ENCODE measurements at regions not wholly inside any gene's neighbourhood (a gene's known extent, or its start where the extent isn't known, plus 50 kb on each side); places are given as distances from the start of the nearest gene placed in this dataset.

- no peak for TF ChIP-seq REST (IDR thresholded peaks at IDR 0.05; ENCODE audit: low read depth)
These were observed 272.1 kb upstream of the C1orf87 start (continued) for GRCh38 chr1:60345621-60346020.

DNA sequence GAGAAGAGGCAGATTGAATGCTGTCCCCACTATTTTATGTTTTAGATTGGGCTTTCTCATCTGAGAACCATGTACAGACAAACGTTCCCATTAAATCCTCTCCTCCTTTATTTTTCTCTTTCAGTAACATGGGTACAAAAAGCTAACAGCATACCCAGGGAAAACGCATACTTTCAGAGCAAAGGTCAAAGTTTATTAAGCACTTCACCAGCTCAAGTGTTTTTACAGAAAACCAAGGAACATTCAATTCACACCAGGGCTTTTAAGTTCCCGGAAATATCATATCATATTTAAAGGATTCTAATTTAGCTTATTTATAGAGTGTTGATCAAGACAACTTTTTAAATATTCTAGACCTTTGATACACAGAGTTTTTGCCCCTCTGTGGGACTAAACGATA is 271.5 kb upstream of the C1orf87 start:
- no peak overlapping the region for H3K9ac ChIP-seq (ENCODE audit: low read length)
- ChIA-PET POLR2A (no interaction called here), RAD21 (ENCODE audit: low non-redundant PET in 1 of 2, low total read pairs in 2 of 2, uncharacterized antibody in 2 of 2, unreplicated experiment in 2 of 2) (no interaction called here), CTCF (no interaction called here)
- no peak overlapping the region for H3K27ac ChIP-seq (ENCODE audit: low read depth, low read length)
- ATAC-seq, result no peak
- DNase-seq (ENCODE audit: low read depth, low spot score), result no peak
- no TSS peak for BruUV-seq (replicated peaks)
- intact Hi-C loops (cut with micrococcal nuclease), result no loop called here
- no peaks in the 10 kb centered on the region for H3K4me1 ChIP-seq (ENCODE audit: control insufficient read depth in 1 of 2, insufficient read depth in 2 of 2, low read length in 2 of 2)
- no peaks in the 10 kb centered on the region for H3K36me3 ChIP-seq (ENCODE audit: control insufficient read depth in 1 of 2, insufficient read depth in 2 of 2, low read length in 2 of 2)
- H3K4me2 ChIP-seq (ENCODE audit: low read length), result no peak overlapping the region
- no peak for TF ChIP-seq CEBPB (IDR thresholded peaks at IDR 0.05; ENCODE audit: low read depth)
- no peak for TF ChIP-seq EGR1 (IDR thresholded peaks at IDR 0.05; ENCODE audit: low read depth)
- no peak for TF ChIP-seq EZH2 (IDR thresholded peaks at IDR 0.05)
- no peak for TF ChIP-seq MAX (IDR thresholded peaks at IDR 0.05)
- no peak for TF ChIP-seq RAD21 (IDR thresholded peaks at IDR 0.05; ENCODE audit: low read depth)
- no peak for TF ChIP-seq SP1 (IDR thresholded peaks at IDR 0.05; ENCODE audit: low read depth)
- TF ChIP-seq ELF1 (IDR thresholded peaks at IDR 0.05; ENCODE audit: borderline replicate concordance, low read depth), result no peak
- no peak for TF ChIP-seq ATF3 (IDR thresholded peaks at IDR 0.05)
- no peak for TF ChIP-seq FOSL1 (IDR thresholded peaks at IDR 0.05; ENCODE audit: low read depth)
- no peak for TF ChIP-seq SRF (IDR thresholded peaks at IDR 0.05; ENCODE audit: low read depth)
- no peak for TF ChIP-seq POLR2AphosphoS5 (IDR thresholded peaks at IDR 0.05; ENCODE audit: low read depth, low read length)
- no peak for TF ChIP-seq YY1 (IDR thresholded peaks at IDR 0.05; ENCODE audit: extremely low read depth, insufficient replicate concordance, low read depth, low read length)
- no peak for TF ChIP-seq ZBTB33 (IDR thresholded peaks at IDR 0.05; ENCODE audit: extremely low read depth, insufficient replicate concordance, low read length)
- no peak for TF ChIP-seq CBX3 (IDR thresholded peaks at IDR 0.05; ENCODE audit: low read depth)
- no peak for TF ChIP-seq JUND (IDR thresholded peaks at IDR 0.05)
- no peak for TF ChIP-seq EZH2phosphoT487 (IDR thresholded peaks at IDR 0.05; ENCODE audit: borderline replicate concordance)
- no peak for TF ChIP-seq TCF7L2 (IDR thresholded peaks at IDR 0.05; ENCODE audit: borderline replicate concordance, extremely low read depth, insufficient read depth, insufficient read length)
- no peak for TF ChIP-seq POLR2A (IDR thresholded peaks at IDR 0.05; ENCODE audit: borderline replicate concordance, extremely low read depth, insufficient read depth, insufficient read length)
- H3K79me2 ChIP-seq (ENCODE audit: insufficient read depth, low read length), result no peaks in the 10 kb centered on the region
- no peak overlapping the region for H2AFZ ChIP-seq (ENCODE audit: low read depth, low read length, poor library complexity, severe bottlenecking)
- H3K27me3 ChIP-seq (ENCODE audit: insufficient read depth, low read length), result no peaks in the 10 kb centered on the region
- H3K4me3 ChIP-seq (replicated peaks in 1 of 2; ENCODE audit: low read depth in 1 of 2, low read length in 2 of 2), result no peak overlapping the region
- no peaks in the 10 kb centered on the region for H3K9me3 ChIP-seq (ENCODE audit: control insufficient read depth in 1 of 2, insufficient read depth in 1 of 2, low read depth in 1 of 2, low read length in 2 of 2)
- no peaks in the 10 kb centered on the region for H4K20me1 ChIP-seq (ENCODE audit: insufficient read depth)
- no peaks in the 10 kb centered on the region for H3K9me2 ChIP-seq (ENCODE audit: insufficient read depth)

Data from HCT116 (cell line).